ENCODE measurements at regions not wholly inside any gene's neighbourhood (a gene's known extent, or its start where the extent isn't known, plus 50 kb on each side); places are given as distances from the start of the nearest gene placed in this dataset.
"Not testable (repeated sequence)": the region's sequence is repeated elsewhere in the genome, so short reads cannot be mapped to it uniquely, and the experiment has no call there.

GRCh38 chr12:116434155-116435011 lies 124.8 kb upstream of the MAP1LC3B2 start:
- no peak for DNase-seq

- no peak for DNase-seq
Measured at GRCh38 chr12:116435984-116436383, 123.2 kb upstream of the MAP1LC3B2 start.

- DNase-seq = no peak
Measured at GRCh38 chr12:116436561-116437249, 122.5 kb upstream of the MAP1LC3B2 start.

GRCh38 chr12:116441292-116441691 lies 117.9 kb upstream of the MAP1LC3B2 start:
- DNase-seq = no peak

GRCh38 chr12:116442304-116442703 lies 116.9 kb upstream of the MAP1LC3B2 start:
- DNase-seq = no peak

GRCh38 chr12:116442946-116443345 lies 116.2 kb upstream of the MAP1LC3B2 start:
- DNase-seq = no peak

- no peak for DNase-seq
Measured at GRCh38 chr12:116443821-116444589, 115.2 kb upstream of the MAP1LC3B2 start.

GRCh38 chr12:116444590-116444943 lies 114.6 kb upstream of the MAP1LC3B2 start:
- no peak for DNase-seq

GRCh38 chr12:116448165-116448739 lies 110.9 kb upstream of the MAP1LC3B2 start:
- DNase-seq = no peak

GRCh38 chr12:116450406-116450910 lies 108.7 kb upstream of the MAP1LC3B2 start:
- DNase-seq = no peak

GRCh38 chr12:116452975-116453374 lies 106.2 kb upstream of the MAP1LC3B2 start:
- DNase-seq = not testable (repeated sequence)

GRCh38 chr12:116453631-116454030 lies 105.5 kb upstream of the MAP1LC3B2 start:
- DNase-seq = no peak

GRCh38 chr12:116454076-116454475 lies 105.1 kb upstream of the MAP1LC3B2 start:
- no peak for DNase-seq

GRCh38 chr12:116454950-116455447 lies 104.2 kb upstream of the MAP1LC3B2 start:
- DNase-seq = no peak

GRCh38 chr12:116455540-116456329 lies 103.4 kb upstream of the MAP1LC3B2 start:
- no peak for DNase-seq

GRCh38 chr12:116456330-116457082 lies 102.7 kb upstream of the MAP1LC3B2 start:
- no peak for DNase-seq

GRCh38 chr12:116458492-116458891 lies 100.7 kb upstream of the MAP1LC3B2 start:
- no peak for DNase-seq

- no peak for DNase-seq
Measured at GRCh38 chr12:116459011-116459875, 99.9 kb upstream of the MAP1LC3B2 start.

GRCh38 chr12:116459916-116460663 lies 99.1 kb upstream of the MAP1LC3B2 start:
- DNase-seq = no peak

Data from activated CD4-positive, alpha-beta T cell treated with anti-CD3 and anti-CD28 coated beads for 4 hours (primary cell).